ENCODE measurements at regions not wholly inside any gene's neighbourhood (a gene's known extent, or its start where the extent isn't known, plus 50 kb on each side); places are given as distances from the start of the nearest gene placed in this dataset.
"Not testable (repeated sequence)": the region's sequence is repeated elsewhere in the genome, so short reads cannot be mapped to it uniquely, and the experiment has no call there.

DNA sequence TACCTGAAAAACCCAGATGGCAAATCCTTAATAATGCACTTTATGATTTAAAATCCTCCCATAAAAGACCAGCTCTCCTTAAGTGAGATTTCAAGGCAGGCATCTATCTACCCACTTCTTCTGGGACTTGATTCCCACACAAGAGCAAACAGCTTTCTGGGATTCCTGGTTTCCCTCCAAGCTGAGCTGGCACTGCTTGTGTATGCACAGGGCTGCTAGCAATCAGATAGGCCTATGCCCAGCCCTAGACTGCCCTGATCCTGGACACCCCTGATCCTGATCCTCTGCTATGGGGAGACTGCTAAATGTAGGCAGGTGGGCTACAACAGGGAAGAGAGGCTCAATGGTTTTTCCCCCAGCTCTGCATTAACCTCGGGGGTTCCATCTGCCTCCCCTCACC, 880.7 kb downstream of the TUBA3C start:
- not testable (repeated sequence) for TF ChIP-seq CTCF, POLR2A, EP300 (IDR thresholded peaks at IDR 0.05)
